Heart right ventricle (tissue), 16 donors: ENCODE measurements at regions not wholly inside any gene's neighbourhood (a gene's known extent, or its start where the extent isn't known, plus 50 kb on each side); places are given as distances from the start of the nearest gene placed in this dataset.

Source experiments
- ATAC-seq, 8 donors: fragments of 200-7000 bp; cut with Tn5 transposase; one replicate each; pipeline ENCODE4 v1.9.1; 2020; ENCODE audit warnings: mild to moderate bottlenecking in 8 of 8, moderate library complexity in 8 of 8, moderate number of reproducible peaks in 1 of 8
- DNase-seq, 2 donors: peaks; one replicate each; pipeline ENCODE4 v3.0.0-alpha.2; 2020
- H3K27ac ChIP-seq, 10 donors: fragments of 200-600 bp; sonication (generic) in 2 of 10; one replicate each; pipeline versions ENCODE4 v1.5.0 to v1.8.0; 2020 to 2022; ENCODE audit warnings: mild to moderate bottlenecking in 3 of 10
- H3K27me3 ChIP-seq, 7 donors: fragments of 200-600 bp; one replicate each; pipeline ENCODE4 v1.8.0; 2021 to 2022; ENCODE audit warnings: mild to moderate bottlenecking in 2 of 7
- H3K36me3 ChIP-seq, 9 donors: fragments of 200-600 bp; sonication (generic) in 1 of 9; one replicate each; pipeline versions ENCODE4 v1.5.0 to v1.8.0; 2020 to 2022; ENCODE audit warnings: mild to moderate bottlenecking in 2 of 9
- H3K4me1 ChIP-seq, 9 donors: fragments of 200-600 bp; sonication (generic) in 1 of 9; one replicate each; pipeline versions ENCODE4 v1.5.0 to v1.8.0; 2020 to 2022; ENCODE audit warnings: mild to moderate bottlenecking in 4 of 9
- H3K4me3 ChIP-seq, 10 donors: fragments of 200-600 bp; sonication (generic) in 2 of 10; one replicate each; pipeline versions ENCODE4 v1.5.0 to v1.8.0; 2020 to 2022; ENCODE audit warnings: mild to moderate bottlenecking in 7 of 10, moderate library complexity in 2 of 10
- H3K9me3 ChIP-seq, 11 donors: fragments of 200-600 bp in 10 of 11; sonication (generic) in 2 of 11; one replicate each; pipeline versions ENCODE4 v1.5.0 to v1.8.0; 2013 to 2022; ENCODE audit warnings: mild to moderate bottlenecking in 2 of 11, control low read depth in 1 of 11, moderate library complexity in 1 of 11
- WGBS, 2 donors: extraction: QIAGEN DNeasy Blood & Tissue Kit; methylation state at CpG; one replicate each; pipeline ENCODE4 v1.1.7; 2013; ENCODE audit warnings: inconsistent platforms in 1 of 2; 5-methylcytosine and 5-hydroxymethylcytosine counted together
- intact Hi-C, 10 donors: fragments of 100-400 bp; cut with DNase I; formaldehyde crosslinking; loops; one replicate each; pipeline versions ENCODE4 v1.11.1 to v1.14.2; 2022
- TF ChIP-seq, protein P1 (sequence below), 9 donors: fragments of 200-600 bp; sonication (generic) in 2 of 9; IDR thresholded peaks; one replicate each; pipeline versions ENCODE4 v1.5.0 to v1.8.0; 2021 to 2022; ENCODE audit warnings: antibody characterized with exemption in 9 of 9, mild to moderate bottlenecking in 5 of 9, moderate library complexity in 1 of 9
- donor health status: Arrhythmogenic right ventricular cardiomyopathy.
- donor health status: ischemic (EF 13 %, LVEDD 7.1; RV severe dilation, severe dysfunction).
- donor health status: healthy with polysubstance abuse.
- donor health status: DM: no; HTN: yes; CAD: no.
- donor health status: DM: no; HTN: no; CAD: no.
- donor health status: ischemic (EF 25% LVEDD 6.9; RV normal size, moderate dysfunction).
- donor health status: ischemic (EF 25% LVEDD 5.7; RV mildly dilated, moderate dysfunction).
- donor health status: healthy.
- donor health status: DM: yes; HTN: yes; CAD: no.
- donor health status: Ischemic cardiomyopathy.
- donor health status: ischemic (EF 35%, LVEDD 5.7; RV mildly dilated, moderate dysfunction).
- donor health status: nonischemic (EF 11% LVEDD 7.7; RV severe dilation, severe dysfunction).
- donor health status: DM: yes; HTN: yes; CAD: no.
- donor health status: PGD.
- donor health status: ischemic (EF 29% LVEDD 5.4; RV normal size, mild dysfunction).
- donor health status: nonischemic (EF 23%, LVEDD 6.1; RV moderate dilation, normal function).

DNA sequence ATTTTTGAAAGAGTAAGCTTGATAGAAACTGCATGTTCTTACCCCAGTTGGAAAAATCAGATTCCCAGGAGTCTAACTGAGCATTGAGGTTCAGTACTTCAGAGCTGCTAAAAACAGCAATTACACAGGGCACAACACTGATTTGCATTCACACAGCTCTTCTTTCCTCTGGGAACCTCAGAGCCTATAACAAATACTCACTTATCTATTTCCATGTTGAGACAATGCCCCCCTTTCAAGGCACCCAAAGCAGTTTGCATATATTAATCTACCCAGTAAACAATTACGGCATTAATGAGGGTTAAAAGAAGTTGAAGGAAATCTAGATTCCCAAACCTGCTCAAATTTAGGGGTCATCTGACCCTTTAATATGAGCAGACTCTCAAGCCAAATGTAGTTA is 126.9 kb upstream of the SLC35F3 start:
- DNase-seq: no peak
- Histone ChIP-seq H3K9me3 (peaks cover 0 to 22% (median 10%) of the 10 kb centered on the region in 11 donors), H3K4me3 (no peak overlapping the region), H3K36me3 (no peaks in the 10 kb centered on the region), H3K27me3 (no peaks in the 10 kb centered on the region), H3K4me1 (no peaks in the 10 kb centered on the region), H3K27ac (no peak overlapping the region)
- intact Hi-C loops: no loop called here
- ATAC-seq: no peak
- TF ChIP-seq, protein P1, sequence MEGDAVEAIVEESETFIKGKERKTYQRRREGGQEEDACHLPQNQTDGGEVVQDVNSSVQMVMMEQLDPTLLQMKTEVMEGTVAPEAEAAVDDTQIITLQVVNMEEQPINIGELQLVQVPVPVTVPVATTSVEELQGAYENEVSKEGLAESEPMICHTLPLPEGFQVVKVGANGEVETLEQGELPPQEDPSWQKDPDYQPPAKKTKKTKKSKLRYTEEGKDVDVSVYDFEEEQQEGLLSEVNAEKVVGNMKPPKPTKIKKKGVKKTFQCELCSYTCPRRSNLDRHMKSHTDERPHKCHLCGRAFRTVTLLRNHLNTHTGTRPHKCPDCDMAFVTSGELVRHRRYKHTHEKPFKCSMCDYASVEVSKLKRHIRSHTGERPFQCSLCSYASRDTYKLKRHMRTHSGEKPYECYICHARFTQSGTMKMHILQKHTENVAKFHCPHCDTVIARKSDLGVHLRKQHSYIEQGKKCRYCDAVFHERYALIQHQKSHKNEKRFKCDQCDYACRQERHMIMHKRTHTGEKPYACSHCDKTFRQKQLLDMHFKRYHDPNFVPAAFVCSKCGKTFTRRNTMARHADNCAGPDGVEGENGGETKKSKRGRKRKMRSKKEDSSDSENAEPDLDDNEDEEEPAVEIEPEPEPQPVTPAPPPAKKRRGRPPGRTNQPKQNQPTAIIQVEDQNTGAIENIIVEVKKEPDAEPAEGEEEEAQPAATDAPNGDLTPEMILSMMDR (IDR thresholded peaks at IDR 0.05): no peak
- WGBS, 2 donors: 92 to 96% methylated on average over 1 of the region's 1 CpG

DNA sequence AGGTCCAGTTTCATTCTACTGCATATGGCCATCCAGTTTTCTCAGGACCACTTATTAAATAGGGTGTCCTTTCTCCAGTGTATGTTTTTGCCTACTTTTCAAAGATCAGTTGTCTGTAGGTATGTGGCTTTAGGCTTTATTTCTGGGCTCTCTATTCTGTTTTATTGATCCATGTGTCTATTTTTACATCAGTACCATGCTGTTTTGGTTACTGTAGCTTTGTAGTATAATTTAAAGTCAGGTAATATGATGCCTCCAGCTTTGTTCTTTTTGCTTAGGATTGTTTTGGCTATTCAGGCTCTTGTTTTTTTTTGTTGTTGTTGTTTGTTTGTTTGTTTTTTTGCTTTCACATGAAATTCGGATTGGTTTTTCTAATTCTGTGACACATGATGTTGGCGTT is 124.4 kb upstream of the SLC35F3 start:
- intact Hi-C loops: loop anchor here in 1 of 10 donors (10.0 kb wide), 1 partner anchor 165 kb away; the partner anchor contains the start of gene KCNK1
- H3K9me3 ChIP-seq: peaks cover 0 to 22% (median 10%) of the 10 kb centered on the region in 11 donors
- no peaks in the 10 kb centered on the region for H3K36me3 ChIP-seq
- no peaks in the 10 kb centered on the region for H3K27me3 ChIP-seq
- H3K27ac ChIP-seq: no peak overlapping the region
- 92 to 94% methylated on average over 2 of the region's 2 CpGs for WGBS, 2 donors
- ATAC-seq (no peak), DNase-seq (no peak)
- no peaks in the 10 kb centered on the region for H3K4me1 ChIP-seq
- TF ChIP-seq, protein P1 (IDR thresholded peaks at IDR 0.05): no peak
- no peak overlapping the region for H3K4me3 ChIP-seq

DNA sequence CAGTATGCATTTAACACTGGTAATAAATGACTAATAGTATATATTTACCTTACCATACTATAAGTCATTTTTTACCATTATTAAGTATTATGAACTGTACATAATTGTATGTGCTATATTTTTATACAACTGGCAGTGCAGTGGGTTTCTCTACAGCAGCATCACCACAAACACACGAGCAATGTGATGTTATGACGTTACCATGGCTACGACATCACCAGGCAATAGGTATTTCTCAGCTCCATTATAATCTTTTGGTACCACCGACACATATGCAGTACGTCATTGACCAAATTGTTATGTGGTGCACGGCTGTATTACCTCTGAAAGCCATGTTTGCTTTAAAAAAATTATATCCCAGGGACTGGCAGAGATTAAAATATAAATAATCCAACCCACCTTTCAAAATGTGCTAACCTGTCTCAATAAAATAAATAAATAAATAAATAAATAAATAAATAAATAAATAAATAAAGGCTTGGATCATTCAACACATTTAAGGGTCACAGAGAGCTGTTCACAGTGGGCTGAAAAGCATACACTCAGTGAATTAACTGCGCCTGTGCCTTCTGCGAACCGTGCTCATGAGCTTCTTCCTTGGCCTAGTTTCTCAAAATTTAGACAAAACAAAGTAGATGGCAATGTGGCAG is 121.4 kb upstream of the SLC35F3 start:
- intact Hi-C loops: loop anchor here in 1 of 10 donors (10.0 kb wide), 1 partner anchor 168 kb away; the partner anchor contains the start of gene KCNK1
- no peak for DNase-seq
- 87 to 88% methylated on average over 9 of the region's 9 CpGs for WGBS, 2 donors
- no peak overlapping the region for H3K4me3 ChIP-seq
- no peak overlapping the region for H3K27ac ChIP-seq
- ATAC-seq: no peak
- H3K4me1 ChIP-seq: no peaks in the 10 kb centered on the region
- no peaks in the 10 kb centered on the region for H3K36me3 ChIP-seq
- H3K27me3 ChIP-seq: no peaks in the 10 kb centered on the region
- H3K9me3 ChIP-seq: peaks cover 0 to 22% (median 10%) of the 10 kb centered on the region in 11 donors
- TF ChIP-seq, protein P1 (IDR thresholded peaks at IDR 0.05): no peak

DNA sequence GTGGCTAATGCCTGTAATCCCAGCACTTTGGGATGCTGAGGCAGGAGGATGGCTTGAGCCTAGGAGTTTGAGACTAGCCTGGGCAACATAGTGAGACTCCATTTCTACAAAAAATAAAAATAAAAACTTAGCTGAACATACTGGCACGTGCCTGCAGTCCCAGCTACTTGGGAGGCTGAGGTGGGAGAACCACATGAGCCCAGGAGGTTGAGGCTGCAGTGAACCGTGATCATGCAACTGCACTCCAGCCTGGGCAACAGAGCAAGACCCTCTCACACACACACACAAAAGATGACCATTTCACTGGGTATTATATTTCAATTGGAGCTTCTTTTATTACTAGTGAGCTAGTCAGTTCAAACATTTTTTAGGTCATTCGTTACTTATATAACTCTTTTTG is 116.9 kb upstream of the SLC35F3 start:
- DNase-seq (no peak), ATAC-seq (no peak)
- H3K36me3 ChIP-seq: no peaks in the 10 kb centered on the region
- H3K4me1 ChIP-seq: no peaks in the 10 kb centered on the region
- H3K9me3 ChIP-seq: no peaks in the 10 kb centered on the region
- TF ChIP-seq, protein P1 (IDR thresholded peaks at IDR 0.05): no peak
- H3K27me3 ChIP-seq: peaks cover 0 to 12% (median 0%) of the 10 kb centered on the region in 7 donors
- no peak overlapping the region for H3K4me3 ChIP-seq
- intact Hi-C loops: loop anchor here in 1 of 10 donors (10.0 kb wide), 1 partner anchor 173 kb away; the partner anchor contains the start of gene KCNK1
- H3K27ac ChIP-seq: no peak overlapping the region
- WGBS, 2 donors: 79 to 87% methylated on average over 3 of the region's 3 CpGs
